Hypothalamus (tissue), 51 donors: ENCODE measurements at regions not wholly inside any gene's neighbourhood (a gene's known extent, or its start where the extent isn't known, plus 50 kb on each side); places are given as distances from the start of the nearest gene placed in this dataset.

Experiments used
- DNase-seq, 51 donors: peaks; one replicate each; lab custom pipeline; 2025; lab: John Stamatoyannopoulos, UW

DNA sequence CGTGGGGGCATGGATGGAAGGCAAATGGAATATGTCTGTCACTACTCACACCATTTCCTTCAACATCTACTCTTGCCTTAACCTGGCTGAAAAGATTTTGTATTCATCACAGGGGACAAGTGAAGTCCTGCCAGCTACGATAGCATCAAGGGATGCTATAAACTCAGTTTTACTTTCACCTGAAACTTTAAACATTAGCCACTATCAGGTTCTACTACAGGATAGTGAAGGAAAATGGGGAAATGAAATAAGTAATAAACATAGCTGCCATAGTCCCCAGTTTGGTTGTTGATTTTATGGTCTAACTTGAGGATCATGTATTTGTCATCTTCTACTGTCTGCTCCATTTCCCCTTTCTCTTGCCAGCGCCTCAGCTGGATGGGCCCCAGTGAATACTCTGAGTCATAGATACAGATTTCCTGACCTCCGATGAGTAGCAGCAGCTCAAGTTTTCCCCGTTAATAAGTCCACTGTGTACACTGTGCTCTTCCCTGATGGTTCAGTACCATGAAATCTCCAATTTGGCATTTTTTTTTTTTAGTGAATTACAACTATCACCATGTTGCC is 338.2 kb upstream of the SLCO3A1 start:
- no peak for DNase-seq

DNA sequence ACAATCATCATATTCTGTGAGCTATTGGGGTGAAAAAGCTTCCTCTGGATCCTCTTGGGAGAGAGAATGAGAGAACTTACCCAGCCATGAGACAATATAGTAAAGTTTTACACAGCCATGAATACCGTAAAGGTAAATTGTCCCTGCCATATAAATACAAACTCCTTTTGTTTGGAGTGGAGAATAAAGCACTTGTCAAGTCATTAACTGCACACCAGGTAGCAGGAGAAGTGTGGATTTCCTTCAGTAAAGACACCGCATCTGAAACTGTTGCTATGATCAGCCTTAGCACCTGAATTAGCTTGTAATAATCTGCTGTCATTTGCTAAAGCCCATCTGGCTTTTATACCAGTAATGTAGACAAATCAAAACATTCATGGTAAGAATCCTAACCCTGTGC is 336.6 kb upstream of the SLCO3A1 start:
- DNase-seq = no peak

- DNase-seq = no peak
Measured at GRCh38 chr15:91517491-91518200, 335.9 kb upstream of the SLCO3A1 start.

- DNase-seq = no peak
Measured at GRCh38 chr15:91520850-91521249, 332.7 kb upstream of the SLCO3A1 start.

DNA sequence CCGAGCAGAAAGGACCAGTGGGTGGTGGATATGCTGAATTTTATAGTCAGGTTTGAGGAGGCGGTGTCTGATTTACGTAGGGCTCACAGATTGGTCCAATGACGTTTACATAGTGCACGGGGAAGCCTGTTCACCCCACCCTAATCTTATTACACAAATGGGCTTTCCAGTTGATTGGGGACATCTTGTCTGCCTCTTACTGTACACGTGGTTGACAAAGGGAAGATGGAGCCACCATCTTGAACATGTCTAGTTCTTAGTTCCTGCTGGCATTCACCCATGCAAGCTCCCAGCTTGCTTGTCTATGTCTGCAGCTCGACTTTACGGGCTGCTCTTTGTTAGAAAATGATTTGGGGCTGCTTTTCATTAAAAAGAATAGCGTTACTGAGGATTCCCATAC is 332.0 kb upstream of the SLCO3A1 start:
- no peak for DNase-seq

DNA sequence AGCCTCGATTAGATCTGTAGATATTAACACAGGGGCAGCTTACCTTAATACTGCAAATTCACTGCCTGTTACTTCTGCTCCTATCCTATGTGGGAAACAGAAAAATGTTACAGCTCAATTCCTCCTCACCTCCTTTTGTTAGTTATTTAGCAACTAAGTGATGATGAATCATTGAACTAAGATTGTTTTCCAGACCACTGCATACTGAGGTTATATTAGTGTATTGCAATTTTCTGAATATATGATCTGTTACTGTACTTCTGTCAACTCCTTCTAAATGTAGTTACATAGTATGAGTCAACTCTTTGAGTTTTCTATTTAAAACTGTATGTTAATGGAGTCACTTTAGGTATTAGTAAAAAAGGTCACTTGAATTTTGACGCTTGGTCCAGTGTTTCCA is 331.5 kb upstream of the SLCO3A1 start:
- no peak for DNase-seq

GRCh38 chr15:91522605-91523332 is 330.7 kb upstream of the SLCO3A1 start:
- peak in 13 of 51 donors; percentile 2 to 78 (median 11) for DNase-seq

GRCh38 chr15:91523596-91523995 is 329.9 kb upstream of the SLCO3A1 start:
- no peak for DNase-seq

DNA sequence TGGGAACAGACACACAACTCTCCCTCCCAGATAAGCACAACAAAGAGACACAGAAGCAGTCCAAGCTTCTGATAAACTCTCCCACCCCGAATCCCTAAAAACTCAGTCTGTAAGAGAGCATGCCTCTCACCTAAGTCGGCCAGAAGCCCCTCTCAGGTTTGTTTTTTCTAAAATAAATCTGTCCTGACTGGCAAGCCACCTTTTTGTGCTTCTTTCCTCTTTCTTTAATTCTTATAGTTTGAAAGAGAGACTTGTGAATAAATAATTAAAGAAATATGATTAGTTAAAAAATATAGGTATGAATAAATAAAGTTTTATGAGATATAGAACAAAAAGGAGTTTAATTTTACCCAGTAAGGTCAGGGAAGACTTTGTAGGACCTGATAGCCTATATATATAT is 329.0 kb upstream of the SLCO3A1 start:
- no peak for DNase-seq

DNA sequence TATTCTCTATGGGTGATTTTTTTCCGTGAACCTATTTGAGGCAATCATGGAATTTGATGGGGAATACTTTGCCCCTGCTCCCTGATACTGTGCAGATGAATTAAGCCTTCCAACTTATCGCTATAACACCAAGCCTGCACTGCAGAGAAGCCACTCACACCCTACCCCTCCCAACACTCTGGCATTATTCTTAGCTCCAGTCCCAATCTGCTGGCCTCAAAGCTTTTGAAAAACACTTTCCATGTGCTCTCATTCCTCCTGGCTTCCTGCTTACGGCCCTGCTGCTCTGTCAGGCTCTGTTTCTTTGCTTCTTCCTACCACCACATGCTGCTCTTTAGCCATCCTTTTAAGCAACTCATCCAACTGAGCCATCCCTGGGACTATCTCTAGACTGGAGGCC is 327.8 kb upstream of the SLCO3A1 start:
- DNase-seq = no peak

GRCh38 chr15:91526424-91526823 is 327.1 kb upstream of the SLCO3A1 start:
- DNase-seq = no peak

GRCh38 chr15:91528801-91529200 is 324.7 kb upstream of the SLCO3A1 start:
- no peak for DNase-seq

DNA sequence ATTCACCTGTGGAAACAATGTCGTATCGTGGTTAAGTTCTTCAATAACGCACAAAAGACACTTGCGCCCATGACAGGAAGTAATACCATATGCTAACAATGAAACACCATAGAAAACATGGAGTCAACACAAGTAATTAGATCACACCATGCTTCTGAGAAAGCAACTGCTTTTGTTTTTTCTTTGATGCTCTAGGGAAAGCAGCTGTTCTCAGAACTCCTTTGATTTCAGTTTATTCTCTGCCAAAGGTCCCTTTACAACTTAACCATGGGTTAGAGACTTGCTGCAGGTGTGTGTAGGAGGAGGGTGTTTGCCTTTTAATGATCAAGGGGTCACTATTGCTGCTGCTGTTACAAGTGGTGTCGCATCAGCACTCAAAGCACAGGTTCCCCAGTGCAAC is 324.0 kb upstream of the SLCO3A1 start:
- DNase-seq = no peak

DNA sequence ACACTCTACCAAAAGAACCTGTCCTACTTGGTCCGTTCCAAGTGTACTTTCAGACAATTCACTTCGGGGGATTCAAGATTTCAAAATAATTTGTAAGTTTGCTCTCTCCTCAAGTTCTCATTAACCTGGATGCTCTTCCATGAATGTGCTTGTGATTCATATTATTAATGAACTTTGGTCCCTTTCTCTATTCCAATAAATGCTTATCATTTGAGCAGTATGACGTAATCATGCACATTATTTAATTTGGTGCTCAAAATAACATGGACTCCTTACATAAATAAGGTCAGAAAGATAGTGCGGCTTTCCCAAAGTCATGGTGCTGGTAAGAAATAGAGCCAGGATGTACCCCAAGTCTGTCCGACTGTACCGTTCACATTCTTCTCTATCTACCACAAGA is 323.2 kb upstream of the SLCO3A1 start:
- DNase-seq = no peak

DNA sequence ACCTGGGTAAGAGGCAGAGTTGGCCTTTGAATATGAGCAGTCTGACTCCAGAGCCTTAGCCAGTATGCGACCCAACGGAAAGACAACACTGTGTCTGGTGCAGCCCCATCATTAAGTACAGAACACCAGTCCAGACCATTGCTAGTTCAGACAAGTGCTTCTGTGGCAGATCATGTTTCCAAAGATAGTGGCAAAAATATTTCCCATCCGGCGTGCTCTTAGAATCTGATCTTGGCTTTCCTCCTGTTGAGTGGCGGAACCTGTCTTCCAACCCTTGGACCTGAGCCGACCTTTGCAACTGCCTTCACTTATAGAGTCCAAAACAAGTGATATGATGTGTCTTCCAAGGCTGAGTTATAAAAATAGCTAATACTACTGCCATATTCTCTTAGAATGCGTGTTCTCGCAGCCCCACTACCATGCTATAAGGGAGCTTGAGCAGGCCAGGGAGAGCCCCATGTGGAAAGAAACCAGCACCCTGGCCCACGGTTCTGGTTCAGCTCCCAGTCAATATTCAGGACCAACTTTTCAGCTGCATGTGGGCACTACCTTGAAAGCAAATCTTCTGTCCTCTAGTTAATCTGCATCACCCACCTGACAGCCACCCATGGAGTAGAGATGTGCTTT is 322.4 kb upstream of the SLCO3A1 start:
- no peak for DNase-seq

DNA sequence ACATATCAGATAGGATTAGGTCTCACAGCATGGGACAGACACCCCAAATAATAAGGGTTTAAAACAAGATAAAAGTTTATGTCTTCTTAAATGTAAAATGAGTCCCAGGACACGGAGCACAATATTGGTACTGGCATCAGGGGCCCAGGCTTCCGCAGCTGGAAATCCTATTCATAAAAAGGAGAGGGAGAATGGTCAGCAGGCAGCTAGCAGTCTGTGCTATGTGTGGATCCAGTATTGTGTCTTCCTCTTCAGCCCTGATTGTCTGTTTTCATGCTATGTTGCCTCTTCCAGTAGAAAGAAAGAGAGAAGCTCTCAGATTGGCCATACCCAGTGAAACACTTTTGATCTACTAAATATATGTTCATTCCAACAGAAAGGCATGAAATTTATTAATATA is 319.3 kb upstream of the SLCO3A1 start:
- peak in 2 of 51 donors; percentile 14 to 16 for DNase-seq

GRCh38 chr15:91534976-91535375 is 318.5 kb upstream of the SLCO3A1 start:
- DNase-seq = no peak

DNA sequence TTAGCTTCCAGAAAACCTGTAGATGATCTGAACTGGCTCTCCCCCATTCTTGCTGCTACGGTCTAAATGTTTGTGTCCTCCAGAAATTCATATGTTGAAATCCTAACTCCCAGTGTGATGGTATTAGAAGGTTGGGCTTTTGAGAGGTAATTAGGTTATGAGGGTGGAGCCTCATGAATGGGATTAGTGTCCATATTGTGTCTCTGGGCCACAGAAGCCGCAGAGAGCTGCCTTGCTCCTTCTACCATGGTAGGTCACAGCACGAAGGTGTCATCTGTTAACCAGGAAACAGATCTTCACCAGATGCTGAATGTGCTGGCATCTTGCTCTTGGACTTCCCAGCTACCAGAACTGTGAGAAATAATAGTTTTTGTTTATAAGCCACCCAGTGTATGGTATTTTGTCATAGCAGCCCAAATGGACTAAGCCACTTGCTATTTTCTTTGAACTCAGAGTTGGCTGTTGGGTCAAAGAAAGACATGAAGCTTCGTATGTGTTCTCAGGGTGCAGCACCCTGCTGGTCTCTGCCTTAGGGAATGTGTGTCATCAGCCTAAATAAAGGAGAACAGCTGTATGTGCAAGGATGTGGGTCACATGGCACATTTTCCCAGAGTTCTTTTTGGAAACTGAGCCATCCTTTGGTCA is 317.5 kb upstream of the SLCO3A1 start:
- DNase-seq = no peak

DNA sequence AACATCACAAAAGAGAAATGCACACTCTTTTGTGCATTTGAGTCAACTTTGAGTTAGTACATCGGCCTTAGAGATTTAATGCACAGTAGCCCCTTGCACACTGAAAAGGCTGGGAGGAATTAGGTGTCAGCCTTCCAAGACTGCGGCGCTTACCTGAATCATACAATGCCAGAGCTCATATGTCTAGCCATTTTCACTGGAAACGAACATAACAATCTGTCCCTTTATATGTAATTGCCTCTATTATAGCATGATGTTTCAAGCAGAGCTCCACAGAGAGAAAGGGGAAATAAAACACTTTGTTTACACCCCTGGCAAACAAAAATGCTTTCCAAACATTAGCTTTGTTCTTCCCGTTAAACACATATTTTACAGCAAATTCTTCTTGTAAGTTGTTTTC is 315.7 kb upstream of the SLCO3A1 start:
- DNase-seq = peak in 1 of 51 donors; percentile 38

- DNase-seq = no peak
Measured at GRCh38 chr15:91538782-91539181, 314.7 kb upstream of the SLCO3A1 start.

GRCh38 chr15:91541286-91541685 is 312.2 kb upstream of the SLCO3A1 start:
- DNase-seq = no peak
